Activated naive CD8-positive, alpha-beta T cell (primary cell): ENCODE measurements at regions not wholly inside any gene's neighbourhood (a gene's known extent, or its start where the extent isn't known, plus 50 kb on each side); places are given as distances from the start of the nearest gene placed in this dataset.
A peak's percentile ranks its signal among the peaks of the same experiment; 100 is the strongest.
"Not testable (repeated sequence)": the region's sequence is repeated elsewhere in the genome, so short reads cannot be mapped to it uniquely, and the experiment has no call there.

Experiments
- H3K27ac Mint-ChIP-seq: one replicate; pipeline ENCODE4 v1.8.0; 2021; ENCODE audit warnings: mixed read lengths
- H3K27me3 Mint-ChIP-seq: one replicate; pipeline ENCODE4 v1.8.0; 2021; ENCODE audit warnings: mixed read lengths
- H3K36me3 Mint-ChIP-seq: one replicate; pipeline ENCODE4 v1.8.0; 2021; ENCODE audit warnings: mixed read lengths
- H3K4me1 Mint-ChIP-seq: one replicate; pipeline ENCODE4 v1.8.0; 2021; ENCODE audit warnings: low read depth, mixed read lengths
- H3K4me3 Mint-ChIP-seq: one replicate; pipeline ENCODE4 v1.8.0; 2021; ENCODE audit warnings: mild to moderate bottlenecking, mixed read lengths
- H3K9me3 Mint-ChIP-seq: one replicate; pipeline ENCODE4 v1.8.0; 2021; ENCODE audit warnings: low read depth, mixed read lengths

DNA sequence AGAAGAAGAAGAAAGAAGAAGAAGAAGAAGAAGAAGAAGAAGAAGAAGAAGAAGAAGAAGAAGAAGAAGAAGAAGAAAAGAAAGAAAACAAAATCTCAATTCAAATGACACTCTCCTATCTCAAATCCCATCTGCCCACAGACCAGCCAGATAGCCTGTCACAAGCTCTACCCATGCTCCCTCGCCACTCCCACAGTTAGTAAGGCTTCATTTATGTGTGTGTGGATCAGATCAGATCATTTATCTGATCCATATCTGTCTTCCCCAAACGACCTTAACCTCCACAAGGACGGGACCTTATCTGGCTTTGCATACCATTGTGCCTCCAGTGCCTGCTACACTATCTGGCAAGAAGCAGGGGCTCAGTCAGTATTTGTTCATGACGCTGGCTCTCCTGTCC, 81.9 kb upstream of the RREB1 start:
- Mint-ChIP-seq H3K27ac (no peak overlapping the region), H3K9me3 (no peaks in the 10 kb centered on the region), H3K4me3 (no peak overlapping the region), H3K36me3 (no peaks in the 10 kb centered on the region), H3K4me1 (no peaks in the 10 kb centered on the region), H3K27me3 (no peaks in the 10 kb centered on the region)

- H3K4me3 Mint-ChIP-seq, H3K4me1 Mint-ChIP-seq, H3K9me3 Mint-ChIP-seq, H3K36me3 Mint-ChIP-seq, H3K27me3 Mint-ChIP-seq, H3K27ac Mint-ChIP-seq: not testable (repeated sequence)
These were observed 78.8 kb upstream of the RREB1 start for GRCh38 chr6:7028963-7029362.

- H3K27me3 Mint-ChIP-seq, H3K9me3 Mint-ChIP-seq, H3K36me3 Mint-ChIP-seq, H3K4me1 Mint-ChIP-seq, H3K4me3 Mint-ChIP-seq, H3K27ac Mint-ChIP-seq: not testable (repeated sequence)
These were observed 76.8 kb upstream of the RREB1 start for GRCh38 chr6:7030968-7031367.

DNA sequence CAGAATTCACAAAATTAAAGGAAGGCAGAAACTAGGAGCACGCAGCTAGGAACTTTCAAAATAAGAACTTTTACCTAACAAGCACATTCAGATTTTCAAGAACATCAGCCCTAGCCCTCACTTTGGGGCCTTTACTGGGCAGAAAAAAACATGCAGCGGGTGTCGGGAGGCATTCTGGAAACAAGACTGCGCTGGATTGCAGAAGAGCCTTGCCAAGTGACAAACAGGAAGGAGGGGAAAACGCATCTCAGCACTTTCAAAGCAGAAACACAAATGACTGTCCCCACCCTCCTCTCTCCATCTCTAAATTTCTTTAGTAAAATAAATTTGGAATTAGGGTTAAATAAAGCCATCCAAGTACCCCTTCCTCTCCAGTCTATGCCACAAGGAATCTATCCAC, 74.6 kb upstream of the RREB1 start:
- no peak overlapping the region for H3K27ac Mint-ChIP-seq
- H3K9me3 Mint-ChIP-seq = no peaks in the 10 kb centered on the region
- no peaks in the 10 kb centered on the region for H3K4me1 Mint-ChIP-seq
- no peak overlapping the region for H3K4me3 Mint-ChIP-seq
- H3K36me3 Mint-ChIP-seq = no peaks in the 10 kb centered on the region
- no peaks in the 10 kb centered on the region for H3K27me3 Mint-ChIP-seq

DNA sequence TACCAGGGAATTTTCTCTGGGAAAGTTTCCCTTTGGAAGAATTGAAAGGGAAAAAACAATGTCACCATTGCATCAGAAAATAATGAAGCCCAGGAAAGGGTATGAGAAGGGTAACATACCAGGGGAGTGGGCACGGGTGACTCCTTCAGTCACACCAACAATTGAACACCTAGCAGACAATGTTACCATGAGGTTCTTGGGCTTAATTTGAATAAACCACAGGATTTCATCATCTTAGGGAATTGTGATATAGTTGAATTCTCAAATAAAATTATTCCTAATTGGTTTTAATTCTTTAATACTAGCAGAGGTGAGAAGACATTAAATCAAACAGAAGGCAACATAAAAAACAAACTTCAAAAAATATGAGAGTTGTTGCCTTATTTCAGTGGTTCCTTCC, 73.7 kb upstream of the RREB1 start:
- H3K27me3 Mint-ChIP-seq = no peaks in the 10 kb centered on the region
- H3K27ac Mint-ChIP-seq = no peak overlapping the region

DNA sequence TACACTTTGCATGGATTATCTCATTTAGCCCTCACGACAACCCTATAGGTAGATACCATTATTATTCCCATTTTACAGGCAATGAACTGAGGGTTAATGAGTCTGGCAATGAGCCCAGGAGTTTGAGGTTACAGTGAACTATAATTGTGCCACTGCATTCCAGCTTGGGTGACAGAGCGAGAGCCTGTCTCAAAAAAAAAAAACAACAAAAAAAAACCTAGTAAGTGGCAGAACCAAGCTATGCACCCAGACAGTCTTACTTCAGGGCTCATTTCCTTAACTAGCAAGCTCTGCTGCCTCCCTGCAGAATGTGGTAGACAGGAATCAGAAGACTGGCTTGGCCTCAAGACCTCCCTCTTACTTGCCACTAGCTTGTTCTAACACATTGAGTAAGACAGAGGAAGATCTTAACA, 71.9 kb upstream of the RREB1 start:
- Mint-ChIP-seq H3K4me1 (no peaks in the 10 kb centered on the region), H3K9me3 (no peaks in the 10 kb centered on the region), H3K27me3 (no peaks in the 10 kb centered on the region), H3K27ac (no peak overlapping the region), H3K4me3 (no peak overlapping the region), H3K36me3 (no peaks in the 10 kb centered on the region)

More for the DNA sequence above, 73.7 kb upstream of the RREB1 start:
- H3K36me3 Mint-ChIP-seq = no peaks in the 10 kb centered on the region
- no peaks in the 10 kb centered on the region for H3K4me1 Mint-ChIP-seq
- no peak overlapping the region for H3K4me3 Mint-ChIP-seq
- no peaks in the 10 kb centered on the region for H3K9me3 Mint-ChIP-seq

GRCh38 chr6:7041511-7042026, 66.2 kb upstream of the RREB1 start:
- H3K36me3 Mint-ChIP-seq = peaks cover 2% of the 10 kb centered on the region
- H3K27ac Mint-ChIP-seq = peak overlapping the region; percentile 50
- peak overlapping the region; percentile 40 for H3K4me3 Mint-ChIP-seq
- no peaks in the 10 kb centered on the region for H3K9me3 Mint-ChIP-seq
- H3K27me3 Mint-ChIP-seq = no peaks in the 10 kb centered on the region
- H3K4me1 Mint-ChIP-seq = peaks cover 20% of the 10 kb centered on the region

DNA sequence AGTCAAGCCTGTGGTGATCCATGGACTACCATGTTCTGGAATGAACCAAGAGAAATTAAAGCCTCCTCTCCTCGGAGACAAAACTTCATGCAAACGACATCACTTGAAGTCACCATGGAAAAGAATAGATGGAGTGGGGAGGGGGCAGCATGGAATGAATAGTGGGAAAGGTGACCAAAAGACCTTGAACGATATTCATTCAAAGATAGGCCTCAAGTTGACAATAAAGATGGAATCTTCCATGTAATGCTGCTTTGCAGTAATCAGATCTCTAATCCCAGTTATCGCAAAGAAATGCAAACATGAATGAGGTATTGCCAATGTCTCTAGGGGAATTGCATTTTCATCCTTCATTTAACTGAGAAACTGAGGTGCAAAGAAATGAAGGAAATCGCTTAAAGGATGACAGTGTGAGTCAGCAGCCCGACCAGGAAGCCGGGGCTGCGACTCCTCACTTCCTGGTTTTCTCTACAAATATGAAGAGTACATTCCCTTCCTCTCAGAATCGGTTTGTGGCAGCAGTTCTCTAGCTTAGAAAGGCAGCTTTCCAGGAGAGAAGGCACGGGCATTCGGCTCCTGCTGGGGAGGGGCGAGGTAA, 65.6 kb upstream of the RREB1 start:
- no peaks in the 10 kb centered on the region for H3K27me3 Mint-ChIP-seq
- H3K4me1 Mint-ChIP-seq = peaks cover 20% of the 10 kb centered on the region
- peaks cover 2% of the 10 kb centered on the region for H3K36me3 Mint-ChIP-seq
- H3K9me3 Mint-ChIP-seq = no peaks in the 10 kb centered on the region
- no peak overlapping the region for H3K27ac Mint-ChIP-seq
- no peak overlapping the region for H3K4me3 Mint-ChIP-seq

GRCh38 chr6:7042654-7043545, 64.9 kb upstream of the RREB1 start:
- H3K4me1 Mint-ChIP-seq = peaks cover 20% of the 10 kb centered on the region
- no peaks in the 10 kb centered on the region for H3K27me3 Mint-ChIP-seq

DNA sequence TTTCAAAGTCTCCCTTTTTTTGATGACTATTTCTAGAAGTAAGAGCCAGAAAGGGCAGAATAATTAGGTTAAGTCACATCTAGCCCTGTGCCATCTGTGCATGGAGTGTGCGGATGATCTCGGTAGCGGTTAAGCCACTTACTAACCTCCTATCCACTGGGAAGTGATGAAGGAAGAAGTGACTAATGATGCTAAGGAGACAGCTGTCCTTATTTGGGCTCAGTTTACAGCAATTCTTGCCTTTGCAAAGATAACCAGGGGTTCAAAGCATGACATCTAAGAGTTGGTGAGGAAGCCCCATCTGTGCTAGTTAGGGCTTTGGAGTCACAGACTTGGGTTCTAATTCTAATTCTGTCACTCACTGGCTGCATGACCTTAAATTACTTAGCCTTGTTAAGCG, 62.4 kb upstream of the RREB1 start:
- H3K36me3 Mint-ChIP-seq = peaks cover 2% of the 10 kb centered on the region
- H3K4me1 Mint-ChIP-seq = peaks cover 25% of the 10 kb centered on the region
- no peaks in the 10 kb centered on the region for H3K27me3 Mint-ChIP-seq
- H3K9me3 Mint-ChIP-seq = no peaks in the 10 kb centered on the region
- H3K27ac Mint-ChIP-seq = no peak overlapping the region
- H3K4me3 Mint-ChIP-seq = no peak overlapping the region

More at GRCh38 chr6:7042654-7043545, 64.9 kb upstream of the RREB1 start:
- Mint-ChIP-seq H3K4me3 (no peak overlapping the region), H3K27ac (peak overlapping the region; percentile 2), H3K36me3 (peaks cover 2% of the 10 kb centered on the region), H3K9me3 (no peaks in the 10 kb centered on the region)

DNA sequence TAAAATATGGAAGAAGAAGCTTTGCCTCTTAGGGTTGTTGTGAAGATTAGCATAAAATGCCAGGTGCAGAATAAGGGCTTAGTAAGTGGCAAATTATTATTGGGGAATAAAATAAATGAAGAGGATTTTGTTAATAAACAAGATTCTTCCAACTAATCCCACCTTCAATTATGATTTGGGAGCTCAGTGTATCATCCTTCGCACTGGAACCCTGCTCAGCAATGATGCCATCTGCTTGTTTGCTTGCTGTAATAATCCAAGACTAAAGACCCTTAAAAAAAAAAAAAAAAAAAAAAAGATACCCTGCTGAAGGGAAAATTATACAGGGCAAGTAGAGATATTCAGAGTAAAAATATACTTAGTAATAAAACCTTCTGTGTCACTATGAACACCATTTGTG, 62.0 kb upstream of the RREB1 start:
- Mint-ChIP-seq H3K27me3 (no peaks in the 10 kb centered on the region), H3K9me3 (no peaks in the 10 kb centered on the region), H3K4me1 (peaks cover 25% of the 10 kb centered on the region), H3K4me3 (no peak overlapping the region), H3K36me3 (peaks cover 2% of the 10 kb centered on the region), H3K27ac (no peak overlapping the region)

DNA sequence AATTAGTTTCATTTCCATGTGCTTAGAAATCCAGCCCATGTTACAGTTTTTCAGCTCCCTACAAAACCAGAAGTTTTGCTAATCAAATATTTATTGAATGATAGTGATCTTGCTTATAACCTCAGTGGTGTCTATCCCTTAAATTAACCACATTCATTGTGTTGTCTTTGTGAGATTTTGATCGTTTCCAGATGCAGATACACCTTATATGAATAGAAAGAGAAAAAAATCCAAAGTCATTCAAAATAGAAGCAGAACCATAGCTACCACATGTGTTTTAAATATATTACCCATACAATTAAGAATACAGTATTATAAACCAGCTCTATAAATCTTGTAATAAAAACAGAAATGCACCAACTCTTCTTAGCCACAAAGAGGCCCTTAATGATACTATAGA, 60.6 kb upstream of the RREB1 start:
- Mint-ChIP-seq H3K4me1 (peaks cover 14% of the 10 kb centered on the region), H3K9me3 (no peaks in the 10 kb centered on the region), H3K36me3 (no peaks in the 10 kb centered on the region), H3K27me3 (no peaks in the 10 kb centered on the region), H3K4me3 (no peak overlapping the region), H3K27ac (no peak overlapping the region)

GRCh38 chr6:7047966-7048365, 59.8 kb upstream of the RREB1 start:
- H3K36me3 Mint-ChIP-seq = no peaks in the 10 kb centered on the region
- no peaks in the 10 kb centered on the region for H3K27me3 Mint-ChIP-seq
- no peak overlapping the region for H3K27ac Mint-ChIP-seq
- peaks cover 11% of the 10 kb centered on the region for H3K4me1 Mint-ChIP-seq
- H3K4me3 Mint-ChIP-seq = no peak overlapping the region
- no peaks in the 10 kb centered on the region for H3K9me3 Mint-ChIP-seq

- Mint-ChIP-seq H3K27ac (no peak overlapping the region), H3K36me3 (no peaks in the 10 kb centered on the region), H3K4me1 (peaks cover 11% of the 10 kb centered on the region), H3K27me3 (no peaks in the 10 kb centered on the region), H3K4me3 (no peak overlapping the region), H3K9me3 (no peaks in the 10 kb centered on the region)
These were observed 58.9 kb upstream of the RREB1 start for GRCh38 chr6:7048894-7049293.

DNA sequence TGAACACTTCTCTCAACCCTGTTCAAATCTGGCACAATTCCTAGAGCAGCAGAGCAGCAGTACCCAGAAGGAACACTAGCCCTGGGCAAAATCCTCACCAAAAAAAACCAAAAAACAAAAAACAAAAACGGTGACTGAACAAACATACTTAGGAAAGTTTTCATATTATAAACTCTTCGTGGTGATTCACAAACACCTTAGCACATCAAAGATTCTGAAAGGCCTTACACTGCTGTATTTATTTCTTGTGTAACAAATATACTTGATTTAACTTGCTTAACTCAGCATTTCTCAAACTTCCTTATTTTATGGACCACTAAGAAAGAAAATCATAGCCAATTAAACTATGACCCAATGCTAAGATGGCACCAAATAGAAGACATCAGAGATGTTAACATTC, 57.8 kb upstream of the RREB1 start:
- Mint-ChIP-seq H3K9me3 (no peaks in the 10 kb centered on the region), H3K36me3 (no peaks in the 10 kb centered on the region), H3K4me1 (peaks cover 11% of the 10 kb centered on the region), H3K27ac (peak overlapping the region; percentile 46), H3K27me3 (no peaks in the 10 kb centered on the region), H3K4me3 (peak overlapping the region; percentile 73)
